ENCODE measurements at regions not wholly inside any gene's neighbourhood (a gene's known extent, or its start where the extent isn't known, plus 50 kb on each side); places are given as distances from the start of the nearest gene placed in this dataset.

- TF ChIP-seq, protein P1, sequence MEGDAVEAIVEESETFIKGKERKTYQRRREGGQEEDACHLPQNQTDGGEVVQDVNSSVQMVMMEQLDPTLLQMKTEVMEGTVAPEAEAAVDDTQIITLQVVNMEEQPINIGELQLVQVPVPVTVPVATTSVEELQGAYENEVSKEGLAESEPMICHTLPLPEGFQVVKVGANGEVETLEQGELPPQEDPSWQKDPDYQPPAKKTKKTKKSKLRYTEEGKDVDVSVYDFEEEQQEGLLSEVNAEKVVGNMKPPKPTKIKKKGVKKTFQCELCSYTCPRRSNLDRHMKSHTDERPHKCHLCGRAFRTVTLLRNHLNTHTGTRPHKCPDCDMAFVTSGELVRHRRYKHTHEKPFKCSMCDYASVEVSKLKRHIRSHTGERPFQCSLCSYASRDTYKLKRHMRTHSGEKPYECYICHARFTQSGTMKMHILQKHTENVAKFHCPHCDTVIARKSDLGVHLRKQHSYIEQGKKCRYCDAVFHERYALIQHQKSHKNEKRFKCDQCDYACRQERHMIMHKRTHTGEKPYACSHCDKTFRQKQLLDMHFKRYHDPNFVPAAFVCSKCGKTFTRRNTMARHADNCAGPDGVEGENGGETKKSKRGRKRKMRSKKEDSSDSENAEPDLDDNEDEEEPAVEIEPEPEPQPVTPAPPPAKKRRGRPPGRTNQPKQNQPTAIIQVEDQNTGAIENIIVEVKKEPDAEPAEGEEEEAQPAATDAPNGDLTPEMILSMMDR (IDR thresholded peaks at IDR 0.05), result peak; percentile 26
- TF ChIP-seq EZH2 (IDR thresholded peaks at IDR 0.05), result no peak
Observed at GRCh38 chr3:157594413-157594812, 91.2 kb upstream of the VEPH1 start.

All from neural progenitor cell (in vitro differentiated cells).